ENCODE measurements at regions not wholly inside any gene's neighbourhood (a gene's known extent, or its start where the extent isn't known, plus 50 kb on each side); places are given as distances from the start of the nearest gene placed in this dataset.

DNA sequence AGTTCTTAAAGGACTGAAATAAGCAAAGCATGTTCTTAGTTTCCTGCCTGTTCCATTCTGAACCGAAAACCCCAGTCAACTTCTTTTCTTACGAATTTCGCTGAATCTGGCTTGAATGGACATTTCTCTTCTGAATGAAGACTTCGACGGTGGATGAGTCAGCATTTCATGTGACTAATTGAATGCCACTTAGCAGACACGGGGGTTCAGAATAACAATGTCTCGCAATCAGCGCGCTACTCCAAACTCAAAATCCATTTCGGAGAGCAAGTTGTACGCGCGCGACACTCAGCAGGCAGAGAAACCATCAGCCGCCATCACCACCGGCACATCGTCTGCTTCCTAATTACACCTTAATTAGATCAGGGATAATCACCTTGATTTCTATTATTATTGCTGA lies 239.0 kb upstream of the KLF6 start:
- TF ChIP-seq CTCF (IDR thresholded peaks at IDR 0.05; ENCODE audit: insufficient read depth, low read length), result no peak

DNA sequence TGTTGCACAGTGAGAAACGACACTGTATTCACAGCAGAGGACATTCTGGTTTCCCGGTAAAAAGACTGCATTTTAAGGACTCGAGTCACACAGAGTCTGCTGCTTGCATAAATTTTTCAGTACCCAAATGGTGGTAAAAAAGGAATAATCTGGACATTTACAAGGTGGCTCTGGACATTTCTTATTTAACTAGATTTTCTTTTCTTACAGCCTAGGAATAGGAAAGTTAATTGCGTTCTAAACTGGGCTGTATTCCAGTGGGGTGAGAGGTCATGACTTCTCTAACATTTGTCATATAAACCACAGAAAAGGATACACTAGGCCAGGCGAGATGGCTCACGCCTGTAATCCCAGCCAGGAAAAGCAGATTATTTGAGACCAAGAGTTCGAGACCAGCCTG lies 237.5 kb upstream of the KLF6 start:
- no peak for DNase-seq (ENCODE audit: low read depth)
- no peak for TF ChIP-seq CTCF (IDR thresholded peaks at IDR 0.05; ENCODE audit: insufficient read depth, low read length)

More for the DNA sequence above, 239.0 kb upstream of the KLF6 start:
- H3K4me3 ChIP-seq (ENCODE audit: low read depth, low read length), result no peak overlapping the region
- DNase-seq (ENCODE audit: low read depth), result no peak

GRCh38 chr10:4020631-4021030 lies 235.6 kb upstream of the KLF6 start:
- H3K4me3 ChIP-seq (ENCODE audit: low read depth, low read length), result no peak overlapping the region
- no peak for DNase-seq (ENCODE audit: low read depth)
- no peak for TF ChIP-seq CTCF (IDR thresholded peaks at IDR 0.05; ENCODE audit: insufficient read depth, low read length)

More for the DNA sequence above, 237.5 kb upstream of the KLF6 start:
- no peak overlapping the region for H3K4me3 ChIP-seq (ENCODE audit: low read depth, low read length)

- DNase-seq (ENCODE audit: low read depth), result no peak
- no peak overlapping the region for H3K4me3 ChIP-seq (ENCODE audit: low read depth, low read length)
- no peak for TF ChIP-seq CTCF (IDR thresholded peaks at IDR 0.05; ENCODE audit: insufficient read depth, low read length)
Observed at GRCh38 chr10:4018054-4018511, 233.1 kb upstream of the KLF6 start.

- no peak for DNase-seq (ENCODE audit: low read depth)
- H3K4me3 ChIP-seq (ENCODE audit: low read depth, low read length), result no peak overlapping the region
- TF ChIP-seq CTCF (IDR thresholded peaks at IDR 0.05; ENCODE audit: insufficient read depth, low read length), result no peak
Observed at GRCh38 chr10:4017336-4017735, 232.3 kb upstream of the KLF6 start.

GRCh38 chr10:4016214-4016740 lies 231.3 kb upstream of the KLF6 start:
- no peak for TF ChIP-seq CTCF (IDR thresholded peaks at IDR 0.05; ENCODE audit: insufficient read depth, low read length)
- DNase-seq (ENCODE audit: low read depth), result no peak
- H3K4me3 ChIP-seq (ENCODE audit: low read depth, low read length), result no peak overlapping the region

GRCh38 chr10:4013651-4014121 lies 228.7 kb upstream of the KLF6 start:
- no peak for TF ChIP-seq CTCF (IDR thresholded peaks at IDR 0.05; ENCODE audit: insufficient read depth, low read length)
- DNase-seq (ENCODE audit: low read depth), result no peak
- no peak overlapping the region for H3K4me3 ChIP-seq (ENCODE audit: low read depth, low read length)

All from fibroblast of the aortic adventitia (primary cell).